A673 (cell line): ENCODE measurements at regions not wholly inside any gene's neighbourhood (a gene's known extent, or its start where the extent isn't known, plus 50 kb on each side); places are given as distances from the start of the nearest gene placed in this dataset.

Experiments
- BruUV-seq: library from RNA; stranded (reverse); fragments of 400-500 nt; replicated peaks from 2 replicates; lab custom pipeline; 2021; lab: Mats Ljungman, UMichigan
- CTCF ChIA-PET: fragments of 300-600 bp; sonication (Branson Sonifier 250); formaldehyde crosslinking; loops from one replicate; lab custom pipeline; 2022; ENCODE audit warnings: antibody characterized with exemption; lab: Charles Lee
- POLR2A ChIA-PET: fragments of 300-600 bp; sonication (Branson Sonifier 250); formaldehyde crosslinking; loops from one replicate; lab custom pipeline; 2022; ENCODE audit warnings: antibody characterized with exemption; ENCODE audit not compliant: low non-redundant PET; lab: Charles Lee
- DNase-seq: peaks from one replicate; pipeline ENCODE4 v3.0.0-alpha.2; 2015; ENCODE audit warnings: low spot score
- H3K27ac ChIP-seq: fragments of 200-600 bp; sonication (generic); 2 replicates; pipeline ENCODE4 v1.5.1; 2016; ENCODE audit warnings: mixed run types, low read depth, mild to moderate bottlenecking, mixed read lengths, antibody characterized with exemption, low read length; ENCODE audit not compliant: poor library complexity, severe bottlenecking
- H3K27me3 ChIP-seq: fragments of 200-600 bp; sonication (generic); replicated peaks from 2 replicates; pipeline ENCODE4 v1.6.1; 2017; ENCODE audit warnings: mixed run types, low read depth, mild to moderate bottlenecking, mixed read lengths, antibody characterized with exemption, low read length; ENCODE audit not compliant: insufficient read depth, poor library complexity
- H3K36me3 ChIP-seq: fragments of 200-600 bp; sonication (generic); 2 replicates; pipeline ENCODE4 v1.6.1; 2016; ENCODE audit warnings: mixed run types, mild to moderate bottlenecking, mixed read lengths, antibody characterized with exemption, low read length; ENCODE audit not compliant: insufficient read depth, poor library complexity, severe bottlenecking
- H3K4me1 ChIP-seq: fragments of 200-600 bp; sonication (generic); 2 replicates; pipeline ENCODE4 v1.6.1; 2017; ENCODE audit warnings: mixed run types, mild to moderate bottlenecking, mixed read lengths, antibody characterized with exemption, low read length; ENCODE audit not compliant: insufficient read depth, poor library complexity, severe bottlenecking
- H3K4me3 ChIP-seq: fragments of 200-600 bp; sonication (generic); 2 replicates; pipeline ENCODE4 v1.5.1; 2016; ENCODE audit warnings: low read depth, mixed run types, mild to moderate bottlenecking, mixed read lengths, low read length; ENCODE audit not compliant: poor library complexity, severe bottlenecking
- H3K9me3 ChIP-seq: fragments of 200-600 bp; sonication (generic); 2 replicates; pipeline ENCODE4 v1.6.1; 2016; ENCODE audit warnings: mixed run types, low read depth, mild to moderate bottlenecking, mixed read lengths, antibody characterized with exemption, low read length; ENCODE audit not compliant: poor library complexity, severe bottlenecking
- CTCF ChIP-seq: fragments of 300-800, 200-600 bp; sonication (generic); conservative IDR thresholded peaks from 2 replicates; pipeline ENCODE4 v1.5.1; 2017; ENCODE audit warnings: low read depth, mild to moderate bottlenecking, antibody characterized with exemption, low read length, moderate library complexity, mixed read lengths
- EZH2 ChIP-seq: fragments of 200-600 bp; sonication (generic); IDR thresholded peaks from 2 replicates; pipeline ENCODE4 v1.6.1; 2017; ENCODE audit warnings: borderline replicate concordance, low read depth, mild to moderate bottlenecking, mixed read lengths, antibody characterized with exemption, low read length; ENCODE audit not compliant: poor library complexity, severe bottlenecking
- intact Hi-C: fragments of 100-400 bp; cut with micrococcal nuclease; formaldehyde crosslinking; loops from one replicate; pipeline ENCODE4 v1.10.0; 2022; ENCODE audit not compliant: unreplicated experiment

GRCh38 chr16:63981639-63982038 is 1140.2 kb downstream of the CDH11 start:
- POLR2A ChIA-PET, result no interaction called here

GRCh38 chr16:63980763-63981162 is 1141.1 kb downstream of the CDH11 start:
- TF ChIP-seq CTCF (no peak), EZH2 (no peak)
- ChIA-PET POLR2A (no interaction called here), CTCF (no interaction called here)
- no peaks in the 10 kb centered on the region for H3K27me3 ChIP-seq
- no peaks in the 10 kb centered on the region for H3K36me3 ChIP-seq
- peaks cover 11% of the 10 kb centered on the region for H3K4me1 ChIP-seq
- DNase-seq, result no peak
- intact Hi-C loops, result no loop called here
- H3K9me3 ChIP-seq, result no peaks in the 10 kb centered on the region
- BruUV-seq, result no TSS peak
- no peak overlapping the region for H3K27ac ChIP-seq
- H3K4me3 ChIP-seq, result no peak overlapping the region

More at GRCh38 chr16:63981639-63982038, 1140.2 kb downstream of the CDH11 start:
- Histone ChIP-seq H3K4me3 (no peak overlapping the region), H3K27me3 (no peaks in the 10 kb centered on the region), H3K4me1 (peaks cover 5% of the 10 kb centered on the region), H3K27ac (no peak overlapping the region), H3K9me3 (no peaks in the 10 kb centered on the region), H3K36me3 (no peaks in the 10 kb centered on the region)
- peak; percentile 93 for DNase-seq
- CTCF ChIA-PET, result no interaction called here
- intact Hi-C loops, result no loop called here
- no TSS peak for BruUV-seq
- TF ChIP-seq EZH2, result no peak

- no TSS peak for BruUV-seq
- no peak for TF ChIP-seq CTCF
- no peak for TF ChIP-seq EZH2
- H3K36me3 ChIP-seq, result no peaks in the 10 kb centered on the region
- peaks cover 11% of the 10 kb centered on the region for H3K4me1 ChIP-seq
- DNase-seq, result no peak
- intact Hi-C loops, result no loop called here
- no peaks in the 10 kb centered on the region for H3K27me3 ChIP-seq
- no peak overlapping the region for H3K4me3 ChIP-seq
- no peaks in the 10 kb centered on the region for H3K9me3 ChIP-seq
- no peak overlapping the region for H3K27ac ChIP-seq
- ChIA-PET POLR2A (no interaction called here), CTCF (no interaction called here)
These were observed 1143.6 kb downstream of the CDH11 start for GRCh38 chr16:63978240-63978639.

GRCh38 chr16:63976345-63976744 is 1145.5 kb downstream of the CDH11 start:
- POLR2A ChIA-PET, result no interaction called here
- BruUV-seq, result no TSS peak
- CTCF ChIA-PET, result no interaction called here
- DNase-seq, result peak; percentile 59
- Histone ChIP-seq H3K27me3 (no peaks in the 10 kb centered on the region), H3K4me3 (no peak overlapping the region), H3K36me3 (no peaks in the 10 kb centered on the region), H3K9me3 (no peaks in the 10 kb centered on the region), H3K27ac (no peak overlapping the region), H3K4me1 (peaks cover 11% of the 10 kb centered on the region)
- intact Hi-C loops, result no loop called here
- TF ChIP-seq EZH2 (no peak), CTCF (no peak)
